GM19351 (cell line): ENCODE measurements at regions not wholly inside any gene's neighbourhood (a gene's known extent, or its start where the extent isn't known, plus 50 kb on each side); places are given as distances from the start of the nearest gene placed in this dataset.

Experiments used
- ATAC-seq: cut with Tn5 transposase; IDR thresholded peaks from one replicate; pipeline ENCODE4 v1.9.1; 2021; ENCODE audit warnings: mild to moderate bottlenecking, moderate library complexity; ENCODE audit not compliant: unreplicated experiment

- ATAC-seq: no peak
These were observed 445.9 kb downstream of the MCTP2 start for GRCh38 chr15:94677202-94677790.

GRCh38 chr15:94682171-94682570 is 450.8 kb downstream of the MCTP2 start:
- no peak for ATAC-seq

- ATAC-seq: no peak
These were observed 452.5 kb downstream of the MCTP2 start for GRCh38 chr15:94683902-94684301.

GRCh38 chr15:94691169-94691568 is 459.8 kb downstream of the MCTP2 start:
- no peak for ATAC-seq

- no peak for ATAC-seq
These were observed 461.3 kb downstream of the MCTP2 start for GRCh38 chr15:94692710-94693109.

- ATAC-seq: no peak
These were observed 468.9 kb downstream of the MCTP2 start for GRCh38 chr15:94700211-94700610.

- no peak for ATAC-seq
These were observed 470.1 kb downstream of the MCTP2 start for GRCh38 chr15:94701281-94701985.

GRCh38 chr15:94703596-94703995 is 472.2 kb downstream of the MCTP2 start:
- no peak for ATAC-seq

GRCh38 chr15:94704421-94704820 is 473.1 kb downstream of the MCTP2 start:
- no peak for ATAC-seq

- ATAC-seq: no peak
These were observed 473.6 kb downstream of the MCTP2 start for GRCh38 chr15:94704946-94705345.

- ATAC-seq: no peak
These were observed 478.0 kb downstream of the MCTP2 start for GRCh38 chr15:94709319-94709718.

- ATAC-seq: no peak
These were observed 490.8 kb downstream of the MCTP2 start for GRCh38 chr15:94722024-94722636.

- ATAC-seq: no peak
These were observed 492.4 kb downstream of the MCTP2 start for GRCh38 chr15:94723801-94724200.

- no peak for ATAC-seq
These were observed 499.9 kb downstream of the MCTP2 start for GRCh38 chr15:94731286-94731685.

- ATAC-seq: no peak
These were observed 503.1 kb downstream of the MCTP2 start for GRCh38 chr15:94734460-94734859.

- ATAC-seq: no peak
These were observed 504.9 kb downstream of the MCTP2 start for GRCh38 chr15:94736236-94736635.

GRCh38 chr15:94739639-94740038 is 508.3 kb downstream of the MCTP2 start:
- no peak for ATAC-seq

GRCh38 chr15:94740469-94740868 is 509.1 kb downstream of the MCTP2 start:
- no peak for ATAC-seq

- ATAC-seq: no peak
These were observed 512.3 kb downstream of the MCTP2 start for GRCh38 chr15:94743668-94744067.

- ATAC-seq: no peak
These were observed 512.9 kb downstream of the MCTP2 start for GRCh38 chr15:94744080-94744793.

- ATAC-seq: no peak
These were observed 514.0 kb downstream of the MCTP2 start for GRCh38 chr15:94745371-94745770.

GRCh38 chr15:94747510-94747909 is 516.1 kb downstream of the MCTP2 start:
- no peak for ATAC-seq
